ENCODE measurements at regions not wholly inside any gene's neighbourhood (a gene's known extent, or its start where the extent isn't known, plus 50 kb on each side); places are given as distances from the start of the nearest gene placed in this dataset.
"Not testable (repeated sequence)": the region's sequence is repeated elsewhere in the genome, so short reads cannot be mapped to it uniquely, and the experiment has no call there.

DNA sequence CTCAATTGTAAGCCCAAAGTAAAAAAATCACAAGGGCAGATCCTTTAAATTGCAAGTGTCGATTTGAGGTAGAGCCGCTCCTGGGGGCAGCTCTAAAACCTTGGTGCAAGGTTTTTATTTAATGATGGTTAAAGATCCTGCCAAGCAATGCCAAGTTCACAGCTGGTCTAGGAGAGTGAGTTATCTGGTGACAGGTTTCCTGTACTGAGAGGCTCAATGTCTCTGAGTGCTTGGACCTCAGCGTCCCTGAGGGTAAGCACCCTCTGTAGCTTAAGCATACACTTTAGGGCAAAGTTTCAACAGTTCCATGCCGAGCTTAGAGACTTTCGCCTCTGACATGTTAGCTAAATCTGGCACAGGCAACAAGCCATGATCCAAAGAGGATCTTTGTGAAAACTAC is 119.8 kb upstream of the EGFLAM start:
- H3K36me3 Mint-ChIP-seq (ENCODE audit: insufficient read depth), result no peaks in the 10 kb centered on the region
- ATAC-seq (replicated peaks; ENCODE audit: extremely low read depth, poor library complexity, severe bottlenecking) (no peak), DNase-seq (ENCODE audit: low spot score in 2 of 2) (no peak)
- H3K4me1 Mint-ChIP-seq, result no peaks in the 10 kb centered on the region
- peaks cover 10% of the 10 kb centered on the region for H3K27me3 Mint-ChIP-seq
- no peak overlapping the region for H3K4me3 Mint-ChIP-seq
- H3K27ac Mint-ChIP-seq (ENCODE audit: low read depth), result no peak overlapping the region
- peaks cover 6% of the 10 kb centered on the region for H3K9me3 Mint-ChIP-seq

DNA sequence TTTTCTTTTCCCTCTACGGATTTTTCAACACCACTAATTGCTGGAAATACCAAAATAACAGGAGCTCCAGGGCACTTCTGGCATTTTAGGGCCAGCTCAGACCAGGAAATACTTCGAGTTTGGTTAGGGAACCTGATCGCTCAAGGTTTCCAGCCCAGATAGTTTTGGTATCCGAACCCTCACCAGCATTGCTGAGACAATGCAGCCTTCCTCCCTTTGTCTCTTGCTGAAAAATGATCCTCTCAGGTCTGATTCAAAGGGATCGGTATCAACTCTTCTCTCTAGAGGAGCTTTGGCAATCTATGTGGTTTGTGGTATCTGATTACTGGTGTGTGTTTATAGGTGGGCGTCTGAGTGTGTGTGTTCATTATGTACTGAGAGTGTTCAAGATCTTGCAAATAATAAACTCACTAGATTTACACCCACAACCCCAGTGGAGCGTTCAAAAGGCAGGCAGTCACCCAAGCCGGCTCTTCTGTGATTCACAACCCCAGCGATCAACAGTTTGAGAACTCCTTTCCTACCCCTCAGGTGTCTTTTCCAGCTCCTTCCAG is 122.8 kb upstream of the EGFLAM start:
- Mint-ChIP-seq H3K9me3 (peaks cover 6% of the 10 kb centered on the region), H3K27me3 (peaks cover 10% of the 10 kb centered on the region), H3K36me3 (ENCODE audit: insufficient read depth) (no peaks in the 10 kb centered on the region), H3K4me3 (no peak overlapping the region), H3K4me1 (no peaks in the 10 kb centered on the region), H3K27ac (ENCODE audit: low read depth) (no peak overlapping the region)
- ATAC-seq (replicated peaks; ENCODE audit: extremely low read depth, poor library complexity, severe bottlenecking) (no peak), DNase-seq (ENCODE audit: low spot score in 2 of 2) (no peak)

DNA sequence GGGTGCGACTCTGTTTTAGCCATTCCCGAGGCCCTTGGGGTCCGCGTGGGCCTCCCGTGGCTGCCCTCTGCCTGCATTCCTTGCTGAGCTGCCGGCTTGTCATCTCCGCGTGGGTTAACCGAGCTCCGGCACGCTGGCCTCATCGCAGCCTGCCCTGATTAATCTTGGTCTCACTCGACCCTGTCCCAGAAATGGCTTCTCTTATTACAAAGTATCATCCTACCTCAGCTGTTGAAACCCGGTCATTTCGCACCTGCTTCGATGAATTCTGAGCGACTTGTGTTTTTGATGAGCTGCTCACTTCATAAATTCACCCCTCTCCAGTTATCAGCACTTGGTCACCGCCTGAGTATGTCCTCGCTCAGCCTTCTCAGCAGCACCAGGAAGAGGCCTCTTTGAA is 123.5 kb upstream of the EGFLAM start:
- no peak overlapping the region for H3K4me3 Mint-ChIP-seq
- H3K36me3 Mint-ChIP-seq (ENCODE audit: insufficient read depth), result no peaks in the 10 kb centered on the region
- ATAC-seq (replicated peaks; ENCODE audit: extremely low read depth, poor library complexity, severe bottlenecking), result no peak
- no peak overlapping the region for H3K27ac Mint-ChIP-seq (ENCODE audit: low read depth)
- no peak for DNase-seq (ENCODE audit: low spot score in 2 of 2)
- H3K4me1 Mint-ChIP-seq, result no peaks in the 10 kb centered on the region
- peaks cover 10% of the 10 kb centered on the region for H3K27me3 Mint-ChIP-seq
- H3K9me3 Mint-ChIP-seq, result peaks cover 6% of the 10 kb centered on the region

DNA sequence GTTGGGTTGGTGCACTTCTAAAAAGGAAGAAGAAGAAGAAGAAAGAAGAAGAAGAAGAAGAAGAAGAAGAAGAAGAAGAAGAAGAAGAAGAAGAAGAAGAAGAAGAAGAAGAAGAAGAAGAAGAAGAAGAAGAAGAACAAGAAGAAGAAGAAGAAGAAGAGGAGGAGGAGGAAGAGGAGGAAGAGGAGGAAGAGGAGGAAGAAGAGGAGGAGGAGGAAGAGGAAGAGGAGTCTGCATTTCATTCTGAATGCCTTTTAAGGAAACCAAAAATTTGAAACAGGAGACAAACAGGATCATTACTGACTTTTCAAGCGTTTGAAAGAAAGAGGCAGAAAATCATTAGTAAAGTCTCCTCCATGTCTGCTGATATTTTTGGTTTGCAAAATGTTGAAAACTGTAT is 124.1 kb upstream of the EGFLAM start:
- ATAC-seq (replicated peaks; ENCODE audit: extremely low read depth, poor library complexity, severe bottlenecking); DNase-seq (ENCODE audit: low spot score in 2 of 2); H3K4me3 Mint-ChIP-seq; H3K4me1 Mint-ChIP-seq; H3K27ac Mint-ChIP-seq (ENCODE audit: low read depth); H3K36me3 Mint-ChIP-seq (ENCODE audit: insufficient read depth); H3K9me3 Mint-ChIP-seq: not testable (repeated sequence)
- H3K27me3 Mint-ChIP-seq, result peaks cover 10% of the 10 kb centered on the region

DNA sequence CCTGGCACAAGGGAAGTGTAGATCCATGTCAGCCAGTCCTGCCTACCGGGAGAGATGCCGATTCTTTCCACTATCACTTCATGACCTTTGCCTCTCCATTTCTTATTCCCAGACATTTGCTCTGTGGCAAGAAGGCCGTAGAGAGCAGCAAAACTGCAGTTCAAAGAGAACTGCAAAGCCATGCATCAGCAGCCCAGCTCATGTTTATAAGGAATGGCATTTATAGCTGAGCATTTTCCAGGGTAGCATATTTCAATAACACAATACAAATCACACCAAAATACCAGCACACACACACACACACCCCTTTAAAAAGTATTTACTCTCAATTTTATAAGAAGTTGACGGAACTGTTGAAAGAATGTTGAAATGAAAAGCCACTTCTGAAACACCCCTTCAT is 126.7 kb upstream of the EGFLAM start:
- no peaks in the 10 kb centered on the region for H3K4me1 Mint-ChIP-seq
- peaks cover 9% of the 10 kb centered on the region for H3K27me3 Mint-ChIP-seq
- DNase-seq (ENCODE audit: low spot score in 2 of 2), result no peak
- H3K9me3 Mint-ChIP-seq, result peaks cover 6% of the 10 kb centered on the region
- no peak overlapping the region for H3K4me3 Mint-ChIP-seq
- no peak for ATAC-seq (replicated peaks; ENCODE audit: extremely low read depth, poor library complexity, severe bottlenecking)
- H3K36me3 Mint-ChIP-seq (ENCODE audit: insufficient read depth), result no peaks in the 10 kb centered on the region
- H3K27ac Mint-ChIP-seq (ENCODE audit: low read depth), result no peak overlapping the region

DNA sequence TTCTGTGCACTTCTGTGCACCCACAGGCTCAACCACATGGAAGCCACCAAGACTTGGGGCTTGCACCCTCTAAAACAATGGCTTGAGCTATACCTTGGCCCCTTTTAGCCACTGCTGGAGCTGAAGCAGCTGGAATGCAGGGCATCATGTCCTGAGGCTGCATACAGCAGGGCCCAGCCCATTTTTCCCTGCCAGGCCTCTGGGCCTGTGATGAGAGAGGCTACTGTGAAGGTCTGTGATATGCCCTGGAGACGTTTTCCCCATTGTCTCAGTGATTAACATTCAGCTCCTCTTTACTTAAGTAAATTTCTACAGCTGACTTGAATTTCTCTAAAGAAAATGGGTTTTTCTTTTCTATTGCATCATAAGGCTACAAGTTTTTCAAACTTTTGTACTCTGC is 134.0 kb upstream of the EGFLAM start:
- H3K36me3 Mint-ChIP-seq (ENCODE audit: insufficient read depth), result no peaks in the 10 kb centered on the region

DNA sequence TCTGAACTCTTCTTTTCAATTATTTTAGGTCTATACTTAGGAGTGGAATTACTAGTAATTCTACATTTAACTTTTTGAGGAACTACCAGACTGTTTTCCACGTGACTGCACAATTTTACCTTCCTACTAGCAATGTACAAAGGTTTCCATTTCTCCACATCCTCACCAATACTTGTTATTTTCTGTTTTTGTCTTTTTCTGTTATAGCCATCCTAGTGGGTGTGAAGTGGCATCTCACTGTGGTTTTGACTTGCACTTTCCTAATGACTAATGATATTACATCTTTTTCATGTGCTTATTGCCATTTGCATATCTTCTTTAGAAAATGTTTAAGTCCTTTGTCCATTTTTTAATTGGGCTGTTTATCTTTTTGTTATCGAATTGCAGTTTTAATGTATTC is 136.9 kb upstream of the EGFLAM start:
- Mint-ChIP-seq H3K4me1 (no peaks in the 10 kb centered on the region), H3K9me3 (peaks cover 8% of the 10 kb centered on the region), H3K4me3 (no peak overlapping the region), H3K36me3 (ENCODE audit: insufficient read depth) (no peaks in the 10 kb centered on the region), H3K27ac (ENCODE audit: low read depth) (no peak overlapping the region), H3K27me3 (no peaks in the 10 kb centered on the region)
- ATAC-seq (replicated peaks; ENCODE audit: extremely low read depth, poor library complexity, severe bottlenecking) (no peak), DNase-seq (ENCODE audit: low spot score in 2 of 2) (no peak)

More for the DNA sequence above, 134.0 kb upstream of the EGFLAM start:
- Mint-ChIP-seq H3K27me3 (peaks cover 7% of the 10 kb centered on the region), H3K4me3 (no peak overlapping the region), H3K9me3 (peaks cover 8% of the 10 kb centered on the region), H3K4me1 (no peaks in the 10 kb centered on the region), H3K27ac (ENCODE audit: low read depth) (no peak overlapping the region)
- DNase-seq (ENCODE audit: low spot score in 2 of 2) (no peak), ATAC-seq (replicated peaks; ENCODE audit: extremely low read depth, poor library complexity, severe bottlenecking) (no peak)

DNA sequence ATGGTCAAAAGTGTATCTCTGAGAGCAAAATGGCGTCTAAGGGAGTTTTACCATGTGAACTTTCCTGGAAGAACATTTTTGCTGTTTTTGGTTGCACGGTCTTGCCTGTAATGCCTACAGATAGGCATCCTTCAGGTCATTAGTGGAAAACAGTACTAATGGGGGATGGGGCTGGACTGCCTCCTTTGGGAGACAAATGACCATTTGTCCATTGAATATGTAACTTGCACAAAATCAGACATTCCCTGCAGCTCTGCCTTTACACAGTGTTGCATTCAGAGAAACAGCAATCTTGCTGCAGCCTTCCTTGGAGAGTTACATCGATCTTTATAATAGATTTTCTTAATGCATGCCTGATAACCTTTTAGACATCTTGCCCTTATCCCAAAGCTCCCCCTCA is 138.5 kb upstream of the EGFLAM start:
- no peaks in the 10 kb centered on the region for H3K4me1 Mint-ChIP-seq
- H3K9me3 Mint-ChIP-seq, result peaks cover 8% of the 10 kb centered on the region
- H3K27me3 Mint-ChIP-seq, result no peaks in the 10 kb centered on the region
- ATAC-seq (replicated peaks; ENCODE audit: extremely low read depth, poor library complexity, severe bottlenecking) (no peak), DNase-seq (ENCODE audit: low spot score in 2 of 2) (no peak)
- H3K36me3 Mint-ChIP-seq (ENCODE audit: insufficient read depth), result no peaks in the 10 kb centered on the region
- H3K27ac Mint-ChIP-seq (ENCODE audit: low read depth), result no peak overlapping the region
- no peak overlapping the region for H3K4me3 Mint-ChIP-seq

DNA sequence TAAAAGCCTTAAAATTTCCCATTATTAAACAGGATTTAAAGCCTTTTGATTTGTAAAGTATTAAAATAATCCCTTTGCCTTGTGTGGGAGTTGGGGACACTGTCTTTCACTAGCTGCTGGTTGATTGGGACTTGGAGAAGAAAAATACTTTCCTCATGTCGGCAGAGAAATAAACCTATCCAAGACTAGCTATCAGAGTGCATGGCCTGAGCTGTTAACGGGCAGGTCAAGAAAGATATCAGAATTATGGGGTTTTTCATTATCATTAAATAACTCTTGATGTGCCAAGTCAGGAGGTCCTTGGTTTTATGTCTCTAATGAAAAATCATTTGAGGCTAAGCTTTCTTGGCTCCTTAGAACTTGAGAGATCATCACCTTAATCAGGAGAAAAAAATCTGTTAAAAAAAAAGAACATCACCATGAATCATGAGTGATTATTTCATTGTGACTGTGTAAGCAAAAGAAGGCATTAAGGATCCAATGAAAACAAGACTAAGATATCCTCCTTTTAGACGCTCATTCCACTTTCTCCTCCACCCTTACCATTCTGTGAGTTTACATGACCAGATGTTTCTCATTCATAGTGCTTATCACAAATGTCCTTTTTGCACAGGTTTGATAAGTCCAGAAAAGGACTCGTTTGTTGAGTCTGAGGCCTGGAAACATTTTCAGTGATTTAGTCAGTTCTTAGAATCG is 140.4 kb upstream of the EGFLAM start:
- H3K36me3 Mint-ChIP-seq (ENCODE audit: insufficient read depth), result no peaks in the 10 kb centered on the region
- H3K4me1 Mint-ChIP-seq, result no peaks in the 10 kb centered on the region
- peaks cover 8% of the 10 kb centered on the region for H3K9me3 Mint-ChIP-seq
- no peak overlapping the region for H3K27ac Mint-ChIP-seq (ENCODE audit: low read depth)
- DNase-seq (ENCODE audit: low spot score in 2 of 2) (no peak), ATAC-seq (replicated peaks; ENCODE audit: extremely low read depth, poor library complexity, severe bottlenecking) (no peak)
- H3K27me3 Mint-ChIP-seq, result no peaks in the 10 kb centered on the region
- H3K4me3 Mint-ChIP-seq, result no peak overlapping the region

DNA sequence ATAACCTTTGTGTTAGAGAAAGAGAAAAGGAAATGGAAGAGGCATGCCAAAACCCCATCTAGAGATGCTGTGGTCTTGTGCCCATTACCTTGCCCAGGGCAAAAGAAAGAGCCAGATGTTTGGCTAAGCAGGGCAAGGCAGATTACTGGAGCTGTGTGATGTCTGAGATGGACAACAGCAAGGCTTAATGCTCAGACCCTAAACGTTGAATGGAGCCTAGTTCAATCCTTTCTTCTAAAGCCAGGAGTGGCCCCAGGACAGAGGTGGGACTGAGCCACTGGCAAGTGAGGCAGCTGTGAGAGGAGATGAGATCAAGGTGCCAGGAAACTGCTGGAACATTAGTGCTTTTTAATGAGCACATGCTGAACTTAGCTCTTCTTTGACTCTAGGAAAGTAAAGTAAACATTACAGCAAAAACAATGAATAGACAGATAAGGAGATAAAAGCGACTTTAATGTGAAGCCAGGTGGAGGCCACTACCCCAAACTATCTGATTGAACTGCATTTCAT is 143.0 kb upstream of the EGFLAM start:
- Mint-ChIP-seq H3K36me3 (ENCODE audit: insufficient read depth) (no peaks in the 10 kb centered on the region), H3K4me3 (no peak overlapping the region), H3K27me3 (no peaks in the 10 kb centered on the region), H3K4me1 (no peaks in the 10 kb centered on the region), H3K27ac (ENCODE audit: low read depth) (no peak overlapping the region), H3K9me3 (no peaks in the 10 kb centered on the region)
- DNase-seq (ENCODE audit: low spot score in 2 of 2) (no peak), ATAC-seq (replicated peaks; ENCODE audit: extremely low read depth, poor library complexity, severe bottlenecking) (no peak)

DNA sequence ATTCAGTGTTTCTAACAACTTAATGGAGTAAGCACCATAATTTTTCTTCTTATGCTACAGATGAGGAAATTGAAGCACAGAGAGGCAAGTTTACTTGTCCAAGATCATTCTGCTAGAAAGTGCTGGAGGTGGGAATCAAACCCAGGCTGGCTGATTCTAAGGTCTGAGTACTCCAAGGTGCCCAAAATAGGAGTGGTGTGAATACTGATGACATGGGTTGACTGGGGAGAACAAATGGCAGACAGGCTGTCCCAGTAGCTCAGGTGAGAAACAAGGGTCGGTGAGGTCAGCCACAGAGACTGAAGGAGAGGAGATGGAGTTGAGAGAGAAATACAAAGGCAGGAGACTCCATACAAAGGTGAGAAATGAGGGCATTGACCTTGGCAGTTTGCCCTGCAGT is 144.5 kb upstream of the EGFLAM start:
- no peak for ATAC-seq (replicated peaks; ENCODE audit: extremely low read depth, poor library complexity, severe bottlenecking)
- no peaks in the 10 kb centered on the region for H3K36me3 Mint-ChIP-seq (ENCODE audit: insufficient read depth)
- no peaks in the 10 kb centered on the region for H3K27me3 Mint-ChIP-seq
- no peak overlapping the region for H3K27ac Mint-ChIP-seq (ENCODE audit: low read depth)
- no peaks in the 10 kb centered on the region for H3K9me3 Mint-ChIP-seq
- no peaks in the 10 kb centered on the region for H3K4me1 Mint-ChIP-seq
- no peak for DNase-seq (ENCODE audit: low spot score in 2 of 2)
- no peak overlapping the region for H3K4me3 Mint-ChIP-seq

DNA sequence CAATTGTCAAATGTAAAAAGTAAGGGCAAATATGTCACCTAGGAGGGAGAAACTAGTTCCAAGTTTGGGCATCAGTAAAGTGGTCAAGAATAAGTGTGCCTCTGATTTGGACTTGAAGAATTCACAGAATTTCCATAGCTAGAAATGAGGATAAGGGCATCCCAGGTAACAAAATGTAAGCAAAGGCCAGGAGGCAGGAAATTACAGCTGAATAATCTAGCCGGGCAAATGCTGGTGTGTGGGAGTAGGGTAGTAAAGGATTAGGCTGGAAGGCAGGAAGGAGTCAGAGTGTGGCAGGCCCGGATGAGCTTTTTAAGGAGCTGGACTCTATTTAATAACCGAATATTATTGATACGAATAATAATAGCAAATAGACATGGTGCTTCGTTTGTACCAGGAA is 144.9 kb upstream of the EGFLAM start:
- H3K27me3 Mint-ChIP-seq, result no peaks in the 10 kb centered on the region
- H3K36me3 Mint-ChIP-seq (ENCODE audit: insufficient read depth), result no peaks in the 10 kb centered on the region
- H3K4me1 Mint-ChIP-seq, result no peaks in the 10 kb centered on the region
- no peaks in the 10 kb centered on the region for H3K9me3 Mint-ChIP-seq
- no peak overlapping the region for H3K27ac Mint-ChIP-seq (ENCODE audit: low read depth)
- DNase-seq (ENCODE audit: low spot score in 2 of 2) (no peak), ATAC-seq (replicated peaks; ENCODE audit: extremely low read depth, poor library complexity, severe bottlenecking) (no peak)
- H3K4me3 Mint-ChIP-seq, result no peak overlapping the region

DNA sequence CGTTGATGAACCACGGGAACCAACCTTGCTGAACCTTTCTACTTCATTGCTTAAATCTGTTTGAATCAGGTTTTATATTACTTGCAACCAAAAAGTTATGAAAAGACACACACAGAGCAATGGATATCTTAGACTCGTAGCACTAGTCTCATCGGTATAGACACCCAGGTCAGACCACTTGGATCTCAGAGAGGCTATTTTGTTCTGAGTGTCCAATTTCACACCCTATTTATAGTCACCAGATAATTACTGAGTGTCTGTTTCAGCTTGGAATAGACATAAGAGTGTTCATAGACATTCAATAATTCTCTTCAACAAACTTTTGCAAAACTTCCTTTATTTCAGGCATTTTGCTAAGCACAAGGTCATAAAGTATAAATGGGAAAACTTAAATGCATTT is 145.4 kb upstream of the EGFLAM start:
- H3K27me3 Mint-ChIP-seq, result no peaks in the 10 kb centered on the region
- no peaks in the 10 kb centered on the region for H3K9me3 Mint-ChIP-seq
- no peaks in the 10 kb centered on the region for H3K4me1 Mint-ChIP-seq
- no peaks in the 10 kb centered on the region for H3K36me3 Mint-ChIP-seq (ENCODE audit: insufficient read depth)
- no peak overlapping the region for H3K27ac Mint-ChIP-seq (ENCODE audit: low read depth)
- ATAC-seq (replicated peaks; ENCODE audit: extremely low read depth, poor library complexity, severe bottlenecking) (no peak), DNase-seq (ENCODE audit: low spot score in 2 of 2) (no peak)
- H3K4me3 Mint-ChIP-seq, result no peak overlapping the region
